DMS153 treated with DMSO at 0.1 percent for 48 hours (cell line): ENCODE measurements at regions not wholly inside any gene's neighbourhood (a gene's known extent, or its start where the extent isn't known, plus 50 kb on each side); places are given as distances from the start of the nearest gene placed in this dataset.

Experiments
- DNase-seq: peaks from one replicate; lab custom pipeline; 2025; ENCODE audit not compliant: unreplicated experiment; lab: John Stamatoyannopoulos, UW

DNA sequence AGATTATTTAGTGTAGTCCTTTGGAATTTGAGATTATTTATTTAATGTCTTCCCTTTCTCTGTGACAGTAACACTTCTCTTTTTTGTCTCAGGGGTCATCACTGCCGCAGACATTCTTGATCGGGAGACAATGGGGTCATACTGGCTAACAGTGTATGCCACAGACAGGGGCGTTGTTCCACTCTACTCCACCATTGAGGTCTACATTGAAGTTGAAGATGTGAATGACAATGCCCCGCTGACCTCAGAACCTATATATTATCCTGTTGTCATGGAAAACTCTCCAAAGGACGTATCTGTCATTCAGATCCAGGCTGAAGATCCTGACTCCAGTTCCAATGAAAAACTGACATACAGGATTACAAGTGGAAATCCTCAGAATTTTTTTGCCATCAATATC, 299.9 kb downstream of the FAT3 start:
- DNase-seq = no peak

DNA sequence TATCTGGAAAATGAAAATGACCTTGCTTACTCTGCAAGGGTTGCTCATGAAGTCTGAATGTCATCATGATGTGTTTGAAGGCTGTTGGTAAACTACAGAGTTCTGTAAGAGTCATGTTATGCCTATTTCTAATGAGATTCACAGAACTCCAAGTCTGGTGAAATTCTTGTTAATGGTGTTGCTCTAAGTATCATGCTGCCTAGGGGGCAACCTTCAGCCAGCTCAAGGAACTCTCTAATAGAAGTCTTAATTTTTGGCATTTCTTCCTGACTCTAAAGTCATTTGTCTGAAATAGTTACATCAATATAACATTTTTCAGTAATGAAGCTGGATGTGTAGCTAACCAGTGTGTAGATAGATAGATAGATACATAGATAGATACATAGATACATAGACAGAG, 302.8 kb downstream of the FAT3 start:
- DNase-seq = no peak

DNA sequence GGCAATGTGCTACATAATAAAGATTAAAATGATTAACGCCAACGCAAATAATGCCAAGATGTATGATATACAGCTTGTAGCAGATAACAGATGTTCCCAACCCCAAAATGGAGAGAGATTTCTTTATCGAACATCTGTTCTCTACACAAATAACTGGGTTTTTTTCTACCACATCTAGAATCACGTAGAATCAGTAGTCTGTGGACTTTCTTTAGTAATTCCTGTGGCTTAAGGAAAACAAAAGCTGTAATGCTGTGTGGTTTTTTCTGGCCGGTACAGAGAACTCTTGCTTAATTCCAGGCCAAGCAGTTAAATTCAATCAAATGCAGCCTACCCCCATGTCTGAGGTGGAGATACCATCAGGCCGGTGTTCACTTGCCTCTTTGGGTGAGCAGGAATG, 303.4 kb downstream of the FAT3 start:
- DNase-seq = no peak

DNA sequence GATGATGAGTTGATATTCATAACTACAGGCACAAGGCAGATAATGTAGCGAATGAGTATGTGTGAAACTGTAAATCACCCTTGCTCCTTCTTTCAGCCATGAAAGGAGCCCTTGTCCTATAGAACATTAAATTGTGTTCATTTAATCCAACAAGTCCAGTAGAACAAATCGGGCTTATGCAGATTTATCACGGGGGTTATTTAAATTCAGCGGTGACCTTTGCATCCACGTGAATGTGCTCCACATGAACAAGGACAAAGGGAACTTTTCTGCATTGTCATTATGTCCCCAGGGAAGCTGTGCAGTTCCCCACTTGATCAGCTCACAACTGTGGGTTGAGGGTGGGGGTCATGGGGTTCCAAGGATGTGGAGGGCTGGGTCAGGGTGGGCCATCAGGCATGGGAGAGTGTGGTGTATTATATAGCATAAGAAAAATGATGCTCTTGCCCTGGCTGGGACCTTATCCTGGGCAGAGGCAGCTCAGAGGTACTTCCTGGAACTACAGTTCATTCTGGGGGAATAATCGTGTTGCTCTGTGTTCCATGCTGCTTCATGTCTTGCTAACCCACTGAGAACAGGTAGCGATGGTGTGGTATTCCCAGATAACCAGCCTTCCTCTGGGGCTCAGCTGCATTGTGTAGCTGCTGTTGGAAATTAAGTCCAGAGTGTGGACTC, 306.6 kb downstream of the FAT3 start:
- DNase-seq = no peak

DNA sequence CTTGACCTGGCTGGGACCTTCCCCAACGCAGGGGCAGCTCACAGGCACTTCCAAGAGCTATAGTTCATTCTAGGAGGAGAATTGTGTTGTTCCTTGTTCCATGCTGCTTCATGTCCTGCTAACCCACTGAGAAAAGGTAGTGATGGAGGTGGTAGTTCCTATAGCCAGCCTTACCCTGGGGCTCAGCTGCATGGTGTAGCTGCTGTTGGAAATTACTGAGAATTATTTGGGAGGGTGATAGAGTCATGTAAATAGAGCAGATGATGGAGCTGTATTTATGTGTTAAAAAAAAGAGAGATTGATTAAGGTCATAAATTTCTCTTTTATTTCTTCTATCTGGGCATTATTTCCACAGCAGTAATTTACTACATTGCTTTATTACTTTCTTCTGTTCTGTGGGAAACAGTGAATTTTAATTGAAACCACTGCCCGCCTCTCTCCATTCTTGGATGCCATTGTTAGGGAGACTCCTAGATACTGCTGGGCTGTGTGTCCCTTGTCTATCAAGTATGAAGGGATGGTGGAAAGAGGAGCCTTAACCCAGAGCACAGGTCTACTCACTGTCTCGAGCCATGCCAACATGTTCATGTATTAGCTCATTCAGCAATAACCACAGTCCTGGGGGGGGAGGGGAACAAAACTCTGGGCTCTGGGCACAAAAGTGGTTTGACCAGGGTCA, 309.2 kb downstream of the FAT3 start:
- no peak for DNase-seq

DNA sequence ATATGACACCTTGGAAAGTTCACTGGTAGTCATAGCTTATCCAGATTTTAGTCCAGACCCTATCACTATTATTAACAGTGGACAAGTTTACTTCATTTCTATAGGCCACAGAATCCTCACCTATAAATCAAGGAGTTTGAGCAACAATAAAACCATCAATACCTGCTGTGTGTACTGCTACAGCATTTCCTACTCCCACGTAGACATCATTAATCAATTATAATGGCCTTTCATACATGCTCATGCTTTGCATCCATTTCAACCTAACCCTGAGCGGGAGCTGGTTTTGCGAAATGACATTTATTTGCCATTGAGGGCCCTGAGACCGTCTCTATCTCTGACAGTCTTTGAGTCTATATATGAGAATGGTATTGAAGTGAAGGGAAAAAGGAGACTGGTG, 312.3 kb downstream of the FAT3 start:
- DNase-seq = no peak

DNA sequence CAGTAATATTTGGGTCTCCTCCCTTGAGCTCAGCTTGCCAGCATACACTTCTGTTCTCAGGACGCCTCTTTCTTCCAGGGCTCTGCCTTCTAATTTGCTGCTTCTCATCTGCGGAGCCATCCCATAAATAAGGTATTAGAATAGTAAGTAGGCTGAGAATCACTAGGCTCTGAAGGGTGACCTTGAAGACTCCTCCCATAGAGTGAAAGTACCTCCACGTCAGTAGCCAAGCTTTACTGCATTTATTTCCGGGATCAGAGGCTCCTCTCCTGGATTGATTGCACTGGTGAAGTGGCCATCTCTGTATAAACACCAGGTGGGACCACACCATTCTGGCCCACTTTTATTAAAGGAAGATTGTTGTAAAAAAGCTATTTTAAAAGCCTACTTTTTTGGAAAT, 315.5 kb downstream of the FAT3 start:
- peak; percentile 11 for DNase-seq

DNA sequence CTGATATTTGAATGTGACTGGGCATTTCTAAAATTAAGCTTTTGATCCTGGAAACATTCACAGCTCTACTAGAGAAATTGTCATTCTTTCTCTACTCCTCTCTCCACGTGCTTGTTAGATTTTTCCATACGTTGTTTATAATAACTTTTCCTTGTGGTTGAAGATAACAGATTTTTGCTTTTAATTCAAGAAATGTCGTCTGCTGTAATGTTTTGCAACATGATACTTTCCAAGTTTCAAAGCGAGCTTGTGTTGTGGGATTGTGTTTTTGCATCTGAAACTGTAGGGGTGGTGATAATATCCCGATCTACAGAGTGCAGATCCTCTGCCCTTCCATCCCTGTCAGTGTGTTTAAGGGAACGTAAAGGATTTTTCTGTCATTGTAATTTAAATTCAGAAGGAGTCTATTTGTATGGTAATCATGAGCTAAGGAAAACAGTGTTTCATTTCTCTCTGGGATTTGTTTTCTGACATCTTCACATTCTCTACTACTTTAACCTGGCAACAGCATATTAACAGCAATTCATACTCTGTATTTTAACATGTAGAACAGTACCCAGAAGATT, 321.4 kb downstream of the FAT3 start:
- no peak for DNase-seq

DNA sequence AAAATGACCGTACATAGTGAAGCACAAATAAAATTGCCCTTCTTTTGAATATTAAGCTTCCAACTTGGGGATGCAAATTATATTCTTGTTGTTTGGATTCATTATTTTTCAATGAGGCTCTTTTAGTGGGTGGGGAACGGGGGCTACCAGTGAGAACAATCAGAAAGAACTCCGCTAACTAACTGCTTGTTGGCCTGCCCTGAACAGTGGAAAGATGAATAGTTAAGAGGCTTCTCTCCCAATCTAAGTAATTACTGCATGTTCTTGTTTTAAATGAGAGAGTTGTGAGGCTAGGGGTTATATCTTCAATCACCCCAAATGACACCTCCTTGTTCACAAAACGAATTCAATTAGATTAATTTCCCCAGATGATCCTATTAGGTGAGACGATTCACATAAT, 322.0 kb downstream of the FAT3 start:
- no peak for DNase-seq

DNA sequence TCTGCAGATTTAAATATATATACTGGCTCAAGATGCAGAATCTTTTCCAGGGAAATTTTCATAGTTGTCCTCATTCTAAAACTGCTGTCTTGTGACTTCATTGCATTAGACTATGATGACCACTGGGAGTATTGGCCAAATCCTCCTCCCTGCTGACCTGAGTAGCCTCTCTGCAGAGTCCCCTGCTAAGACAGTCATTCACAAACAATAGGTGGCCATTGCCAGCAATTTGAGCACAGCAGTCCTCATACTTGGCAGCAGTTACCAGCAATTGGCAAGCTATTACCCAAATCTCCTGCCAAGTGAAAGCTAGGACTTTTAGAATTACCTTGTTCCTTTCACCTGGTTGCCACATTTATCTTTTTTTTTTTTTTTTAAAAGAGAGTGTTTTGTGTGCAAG, 325.8 kb downstream of the FAT3 start:
- no peak for DNase-seq

DNA sequence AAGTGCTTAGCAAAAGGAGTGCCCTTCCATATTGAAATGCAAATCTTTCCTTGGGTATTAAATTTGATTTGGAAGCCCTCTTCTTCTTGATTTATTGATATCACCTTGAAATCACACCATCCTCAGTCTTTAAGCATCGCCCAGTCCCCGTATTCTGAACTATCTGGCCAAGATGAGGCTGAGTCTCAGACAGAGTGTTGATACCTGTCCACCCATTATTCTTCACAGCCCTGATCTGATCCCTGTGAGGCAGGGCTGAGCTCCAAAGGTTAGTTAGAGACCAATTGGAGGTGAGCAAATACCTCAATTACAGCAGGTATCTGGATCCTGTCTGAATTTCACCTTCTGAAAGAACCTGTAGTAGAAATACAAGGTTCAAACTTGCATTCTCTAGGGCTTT, 326.3 kb downstream of the FAT3 start:
- DNase-seq = no peak

DNA sequence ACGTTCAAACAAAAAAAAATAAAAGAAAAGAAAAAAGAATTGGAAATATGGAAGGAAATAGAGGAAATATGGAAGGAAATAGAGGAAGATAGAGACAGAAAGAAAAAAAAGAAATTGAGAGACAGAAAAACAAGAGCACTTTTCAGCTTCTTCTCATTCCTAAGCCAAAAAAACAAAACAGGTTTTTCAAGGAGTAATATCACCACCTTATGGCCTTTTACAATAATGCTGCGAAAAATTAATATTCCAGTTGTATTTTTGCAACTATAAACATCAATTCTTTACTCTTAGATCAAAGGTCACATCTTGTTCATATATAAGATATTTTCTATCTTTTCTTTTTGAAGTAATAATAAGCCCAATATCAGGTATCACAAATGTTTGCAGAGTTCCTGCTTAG, 328.3 kb downstream of the FAT3 start:
- DNase-seq = no peak

DNA sequence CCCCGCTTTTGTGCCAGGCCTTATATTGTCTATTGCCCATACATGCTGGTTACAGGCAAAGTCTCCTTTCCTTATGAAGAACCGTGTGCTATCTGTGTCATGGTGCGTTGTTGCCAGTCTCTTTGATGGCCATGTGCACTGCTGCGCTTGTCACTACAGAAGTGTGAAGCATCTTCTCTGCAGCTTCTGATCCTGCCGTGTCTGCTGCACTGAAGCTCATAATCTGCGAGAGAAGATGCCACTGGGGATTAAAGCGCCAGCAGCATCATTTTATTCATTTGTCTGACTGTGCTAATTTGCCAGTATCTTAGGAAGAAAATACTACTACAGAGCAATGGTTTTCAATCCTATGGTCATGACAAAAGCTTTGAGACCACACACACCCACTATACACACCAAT, 330.1 kb downstream of the FAT3 start:
- DNase-seq = no peak

DNA sequence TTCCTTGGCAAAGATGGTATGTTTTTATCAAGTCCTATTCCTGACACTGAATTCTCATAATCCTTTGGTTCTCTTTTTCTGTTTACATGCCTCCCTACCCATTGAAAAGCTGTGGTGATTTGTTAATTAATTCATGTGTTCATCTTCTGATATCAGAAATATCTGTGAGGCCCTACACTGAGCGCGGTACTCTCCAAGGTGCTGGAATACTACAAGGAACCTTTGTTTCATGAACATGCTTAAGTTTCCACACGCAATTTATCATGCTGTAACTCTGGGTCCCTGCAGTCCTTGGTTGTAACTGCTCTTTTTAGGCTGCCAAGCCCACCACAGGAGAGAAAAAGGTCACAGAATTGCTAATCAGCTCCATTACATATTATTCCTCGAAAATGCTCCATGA, 331.8 kb downstream of the FAT3 start:
- no peak for DNase-seq

DNA sequence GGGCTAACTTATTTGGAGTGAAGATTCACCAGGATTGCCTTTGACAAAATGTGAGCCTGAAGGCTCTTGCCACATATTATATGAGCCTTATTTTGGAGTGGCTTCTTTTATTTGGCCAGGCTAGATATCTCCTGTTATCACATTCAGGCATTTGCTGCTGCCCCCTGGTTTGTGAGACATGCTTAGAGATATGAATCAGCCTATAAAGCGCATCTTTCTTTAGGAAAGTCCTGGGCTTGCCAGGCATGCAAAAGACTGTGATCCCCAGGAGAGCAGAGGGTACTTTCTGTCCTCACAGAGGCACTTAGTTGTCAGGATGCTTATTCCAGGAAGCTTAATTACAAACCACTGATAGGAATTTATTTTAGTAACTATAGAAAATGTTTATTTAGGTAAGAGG, 333.3 kb downstream of the FAT3 start:
- no peak for DNase-seq

DNA sequence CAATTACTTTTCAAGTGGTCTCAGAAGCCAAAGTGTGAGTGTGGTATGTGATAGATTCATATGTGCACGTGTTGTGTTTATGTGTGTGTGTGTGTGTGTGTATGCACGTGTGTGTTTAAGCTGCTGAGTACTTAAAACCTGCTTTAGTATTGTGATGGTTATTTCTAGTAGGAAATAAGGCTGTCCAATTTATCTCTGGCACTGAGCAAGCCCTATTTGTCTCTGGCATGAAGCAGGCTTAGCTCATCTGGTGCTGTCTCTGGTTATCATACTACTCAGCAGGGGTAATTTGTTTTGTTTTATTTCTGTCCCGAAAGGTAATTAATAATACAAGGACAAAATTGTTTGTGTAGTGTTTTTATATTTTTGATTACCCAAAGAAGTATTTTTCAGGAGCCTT, 333.7 kb downstream of the FAT3 start:
- no peak for DNase-seq

DNA sequence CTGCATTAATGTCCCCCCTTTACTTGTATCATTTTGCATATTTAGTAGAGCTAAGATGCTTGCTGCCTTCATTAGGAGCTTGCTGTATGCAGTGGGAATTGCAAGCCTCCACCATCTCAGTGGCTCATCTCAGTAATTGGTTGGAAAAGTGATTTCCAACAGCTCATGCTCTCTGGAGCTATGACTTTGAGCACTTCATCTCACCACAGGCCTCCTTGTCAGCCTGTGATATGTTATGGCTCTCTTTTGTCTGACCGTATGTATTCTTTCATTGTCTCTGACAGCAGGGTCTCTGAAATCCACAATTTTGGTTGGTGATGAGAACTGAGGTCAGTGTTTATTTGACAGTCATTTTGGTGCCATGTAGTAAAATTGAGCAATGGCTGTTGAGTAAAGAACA, 345.1 kb downstream of the FAT3 start:
- no peak for DNase-seq

DNA sequence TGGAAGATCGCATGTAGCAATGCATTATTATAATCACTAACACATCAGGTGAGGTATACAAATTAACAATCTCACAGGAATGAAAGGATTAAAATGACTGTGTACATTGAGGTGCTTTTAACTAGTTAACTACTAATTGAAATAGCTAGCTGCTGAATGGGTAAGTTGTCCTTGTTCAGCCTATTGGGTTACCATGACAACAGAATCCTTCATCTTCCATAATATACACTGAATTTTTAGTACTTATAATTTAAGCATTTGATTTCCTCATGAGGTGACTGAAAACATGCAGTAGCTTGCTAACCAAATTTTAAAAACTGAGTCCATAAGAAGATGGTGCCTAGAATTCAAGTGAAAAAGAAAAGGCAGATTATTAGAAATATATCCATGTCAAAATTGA, 347.9 kb downstream of the FAT3 start:
- DNase-seq = no peak

DNA sequence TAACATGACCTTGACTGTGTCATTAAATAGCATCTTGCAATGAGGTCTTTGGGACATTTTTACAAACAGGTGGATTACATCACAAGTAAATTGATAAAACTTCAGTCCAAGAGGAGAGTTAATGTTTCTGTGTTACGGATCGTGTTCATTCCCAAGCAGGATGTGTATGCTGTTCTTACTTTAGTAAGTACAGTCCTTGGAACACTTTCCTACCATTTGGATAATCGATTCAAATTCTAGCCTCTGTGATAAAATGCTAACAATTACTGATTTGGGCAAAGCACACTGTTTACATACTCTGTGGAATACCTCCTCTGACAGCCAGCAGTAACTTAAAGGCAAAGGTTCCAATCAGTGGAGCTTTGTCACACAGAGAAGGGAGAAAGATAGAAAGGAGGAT, 351.7 kb downstream of the FAT3 start:
- no peak for DNase-seq

DNA sequence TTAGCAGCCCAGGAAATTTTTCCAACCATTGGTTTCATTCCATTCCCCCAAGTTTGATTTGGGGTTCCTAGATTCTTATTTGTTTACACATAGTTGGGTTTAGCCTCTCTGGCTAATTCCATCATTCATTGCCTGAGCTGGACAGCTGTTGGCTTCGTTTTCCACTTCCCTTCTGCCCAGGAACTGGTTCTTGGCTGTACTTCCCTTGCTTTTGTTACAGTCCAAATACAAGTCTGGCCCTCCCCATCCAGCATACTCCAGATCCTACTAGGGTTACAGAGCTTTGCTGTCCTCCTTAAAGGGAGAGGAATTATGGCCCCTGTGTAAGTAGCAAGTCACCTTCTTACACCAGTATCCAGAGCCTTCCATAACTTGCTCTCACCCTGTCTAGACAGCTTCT, 356.3 kb downstream of the FAT3 start:
- DNase-seq = no peak

DNA sequence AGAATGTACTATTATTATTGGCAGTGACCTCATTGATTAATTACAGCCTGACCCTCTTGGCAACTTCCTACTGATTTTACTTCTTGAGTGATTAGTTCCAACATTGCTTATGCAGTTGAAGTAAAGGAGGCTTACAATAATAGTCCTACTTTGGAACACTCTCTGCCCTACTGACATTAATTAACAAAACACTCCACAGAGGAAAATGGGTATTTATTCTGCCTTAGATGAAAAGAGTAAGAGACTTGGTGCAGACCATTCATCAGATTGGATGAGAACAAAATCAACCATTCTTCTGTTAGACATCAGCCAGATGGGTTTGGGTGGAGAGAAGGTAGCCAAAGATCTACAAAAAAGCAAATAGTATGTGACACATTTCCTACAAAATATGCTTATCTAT, 363.8 kb downstream of the FAT3 start:
- no peak for DNase-seq

DNA sequence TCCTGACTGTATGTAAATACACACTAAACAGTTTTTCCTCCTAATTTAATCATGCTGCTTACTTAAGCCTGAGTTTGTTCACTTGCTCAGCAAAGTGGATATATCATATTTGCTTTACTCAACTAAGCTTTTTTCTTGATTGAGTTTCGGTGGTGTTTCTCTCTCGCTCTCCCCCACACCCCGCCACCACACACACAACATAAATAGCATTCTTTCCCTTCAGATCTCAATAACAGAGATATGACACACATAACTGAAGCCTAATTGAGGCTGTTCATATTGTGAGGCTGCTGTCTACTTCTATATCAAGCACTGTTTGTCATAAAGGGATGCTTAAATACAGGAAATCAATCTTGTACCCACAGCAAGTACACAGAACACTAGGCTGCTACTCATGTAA, 364.9 kb downstream of the FAT3 start:
- no peak for DNase-seq

DNA sequence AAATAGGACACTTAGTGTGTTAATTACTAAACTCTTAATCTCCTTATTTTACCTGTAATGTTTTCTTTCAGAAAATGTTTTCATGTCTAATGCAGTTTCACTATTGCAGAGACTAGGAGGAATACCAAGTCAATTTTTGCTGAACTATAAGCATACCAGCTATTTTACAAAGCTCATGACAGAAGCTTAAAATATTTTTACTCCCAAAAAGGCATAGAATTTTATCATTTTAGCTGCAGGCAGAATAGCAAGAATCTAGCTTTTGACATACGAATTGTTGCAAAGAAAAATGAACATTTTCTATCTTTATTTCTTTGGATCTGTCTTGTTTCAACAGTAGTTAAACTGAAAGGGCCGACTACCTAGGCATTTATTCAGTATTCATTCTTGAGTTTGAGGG, 366.9 kb downstream of the FAT3 start:
- DNase-seq = no peak
